Activated T-cell treated with anti-CD3 and anti-CD28 coated beads, Interleukin-2, amount 50 U/mL, for 4 hours (primary cell): ENCODE measurements at regions not wholly inside any gene's neighbourhood (a gene's known extent, or its start where the extent isn't known, plus 50 kb on each side); places are given as distances from the start of the nearest gene placed in this dataset.

Experiments used
- ATAC-seq, 2 donors: fragments of 200-7000 bp; cut with Tn5 transposase; one replicate each; pipeline ENCODE4 v1.10.0; 2021
- DNase-seq: peaks from one replicate; pipeline ENCODE4 v3.0.0-alpha.2; 2020
- H3K27me3 Mint-ChIP-seq: one replicate; pipeline ENCODE4 v1.8.0; 2021; ENCODE audit warnings: low read depth, mixed read lengths
- H3K36me3 Mint-ChIP-seq: one replicate; pipeline ENCODE4 v1.8.0; 2022; ENCODE audit warnings: mixed read lengths; ENCODE audit not compliant: insufficient read depth
- H3K4me1 Mint-ChIP-seq: one replicate; pipeline ENCODE4 v1.8.0; 2021; ENCODE audit warnings: low read depth, mixed read lengths
- H3K4me3 Mint-ChIP-seq: one replicate; pipeline ENCODE4 v1.8.0; 2021; ENCODE audit warnings: mild to moderate bottlenecking, moderate library complexity, mixed read lengths
- H3K9me3 Mint-ChIP-seq: one replicate; pipeline ENCODE4 v1.8.0; 2021; ENCODE audit warnings: mixed read lengths

DNA sequence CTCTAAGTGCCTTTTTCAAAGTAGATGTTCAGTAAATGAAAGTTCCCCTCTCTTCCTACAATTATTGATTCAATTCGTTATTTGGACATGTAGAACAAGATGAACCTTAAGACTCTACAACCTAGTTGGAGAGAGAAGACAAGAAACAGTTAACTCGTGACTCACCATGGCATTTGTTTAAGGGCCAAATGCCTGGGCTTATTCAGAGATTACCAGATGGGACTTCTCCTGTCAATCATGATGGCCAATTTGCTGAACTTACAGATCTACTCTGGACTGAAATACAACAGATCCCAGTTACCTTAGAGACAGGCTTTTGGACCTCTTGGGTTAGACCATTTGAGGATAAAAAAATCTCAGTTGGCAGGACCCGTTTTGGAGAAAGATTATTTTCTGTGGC is 93.5 kb downstream of the C1orf94 start:
- H3K4me3 Mint-ChIP-seq = no peak overlapping the region
- H3K9me3 Mint-ChIP-seq = no peaks in the 10 kb centered on the region
- no peak for ATAC-seq
- peaks cover 4% of the 10 kb centered on the region for H3K27me3 Mint-ChIP-seq
- H3K4me1 Mint-ChIP-seq = no peaks in the 10 kb centered on the region
- no peaks in the 10 kb centered on the region for H3K36me3 Mint-ChIP-seq
- DNase-seq = no peak

- no peak for DNase-seq
- no peaks in the 10 kb centered on the region for H3K36me3 Mint-ChIP-seq
- no peak for ATAC-seq
- H3K4me3 Mint-ChIP-seq = no peak overlapping the region
- no peaks in the 10 kb centered on the region for H3K4me1 Mint-ChIP-seq
- H3K9me3 Mint-ChIP-seq = no peaks in the 10 kb centered on the region
- peaks cover 4% of the 10 kb centered on the region for H3K27me3 Mint-ChIP-seq
Measured at GRCh38 chr1:34272152-34272551, 95.4 kb downstream of the C1orf94 start.

DNA sequence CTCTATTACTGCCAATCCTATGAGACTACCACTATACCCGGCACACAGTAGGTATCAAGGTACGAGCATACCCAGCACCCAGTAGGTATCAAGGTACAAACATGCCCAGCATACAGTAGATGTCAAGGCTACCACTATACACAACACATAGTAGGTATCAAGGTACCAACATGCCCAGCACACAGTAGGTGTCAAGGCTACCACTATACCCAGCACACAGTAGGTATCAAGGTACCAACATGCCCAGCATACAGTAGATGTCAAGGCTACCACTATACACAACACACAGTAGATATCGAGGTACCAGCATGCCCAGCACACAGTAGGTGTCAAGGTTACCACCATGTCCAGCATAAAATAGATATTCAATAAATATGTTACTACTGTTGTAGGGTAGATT is 98.4 kb downstream of the C1orf94 start:
- H3K4me1 Mint-ChIP-seq = no peaks in the 10 kb centered on the region
- H3K4me3 Mint-ChIP-seq = no peak overlapping the region
- DNase-seq (no peak), ATAC-seq (no peak)
- H3K27me3 Mint-ChIP-seq = peaks cover 2% of the 10 kb centered on the region
- no peaks in the 10 kb centered on the region for H3K9me3 Mint-ChIP-seq
- H3K36me3 Mint-ChIP-seq = no peaks in the 10 kb centered on the region

- no peaks in the 10 kb centered on the region for H3K36me3 Mint-ChIP-seq
Measured at GRCh38 chr1:34276606-34277005, 99.9 kb downstream of the C1orf94 start.

DNA sequence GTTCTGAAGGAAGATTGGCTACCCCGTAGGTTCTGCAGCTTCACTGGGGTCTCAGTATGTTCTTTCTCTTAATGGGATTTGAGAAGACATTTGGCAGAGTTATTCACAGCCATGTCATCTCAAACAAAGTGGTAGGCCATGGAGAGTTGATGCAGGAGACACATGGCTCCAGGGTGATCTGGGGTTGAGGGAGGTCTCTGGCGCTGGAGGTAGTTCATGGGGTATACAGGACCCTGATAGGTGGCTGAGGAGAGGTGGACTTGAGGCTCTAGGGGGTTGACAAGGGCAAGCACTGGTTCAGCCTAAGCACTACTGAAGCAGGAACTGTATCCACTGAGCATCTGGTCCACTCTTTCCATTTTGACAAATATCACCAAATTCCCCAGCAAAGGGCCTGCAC is 100.4 kb downstream of the C1orf94 start:
- peaks cover 2% of the 10 kb centered on the region for H3K27me3 Mint-ChIP-seq
- peaks cover 5% of the 10 kb centered on the region for H3K9me3 Mint-ChIP-seq
- DNase-seq = no peak
- no peak for ATAC-seq
- H3K36me3 Mint-ChIP-seq = no peaks in the 10 kb centered on the region
- no peaks in the 10 kb centered on the region for H3K4me1 Mint-ChIP-seq
- no peak overlapping the region for H3K4me3 Mint-ChIP-seq

More at GRCh38 chr1:34276606-34277005, 99.9 kb downstream of the C1orf94 start:
- Mint-ChIP-seq H3K4me3 (no peak overlapping the region), H3K27me3 (peaks cover 2% of the 10 kb centered on the region), H3K4me1 (no peaks in the 10 kb centered on the region), H3K9me3 (peaks cover 2% of the 10 kb centered on the region)
- ATAC-seq (no peak), DNase-seq (no peak)

- ATAC-seq (no peak), DNase-seq (no peak)
- peaks cover 5% of the 10 kb centered on the region for H3K9me3 Mint-ChIP-seq
- H3K27me3 Mint-ChIP-seq = peaks cover 2% of the 10 kb centered on the region
- no peaks in the 10 kb centered on the region for H3K36me3 Mint-ChIP-seq
- no peaks in the 10 kb centered on the region for H3K4me1 Mint-ChIP-seq
- H3K4me3 Mint-ChIP-seq = no peak overlapping the region
Measured at GRCh38 chr1:34278211-34278610, 101.5 kb downstream of the C1orf94 start.

DNA sequence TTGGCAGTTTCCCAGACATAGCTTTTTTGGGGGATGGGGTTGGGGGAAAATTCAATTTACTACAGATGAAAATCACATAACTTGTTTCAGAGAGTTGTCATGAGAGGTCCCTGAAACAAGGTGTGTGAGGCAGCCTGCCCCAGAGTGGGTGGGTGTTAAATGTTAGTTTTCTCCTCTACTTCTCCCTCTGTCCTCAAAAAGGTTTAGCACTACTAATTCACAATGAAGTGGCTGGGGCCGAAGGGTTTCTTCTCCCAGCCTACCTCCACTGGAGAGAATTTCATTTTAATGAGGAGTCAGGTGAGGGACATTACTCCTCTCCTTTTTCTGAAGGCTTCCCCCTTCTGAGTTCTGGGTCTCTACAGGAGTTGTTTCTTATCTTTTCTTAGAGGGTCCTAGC is 103.3 kb downstream of the C1orf94 start:
- no peaks in the 10 kb centered on the region for H3K4me1 Mint-ChIP-seq
- H3K9me3 Mint-ChIP-seq = peaks cover 5% of the 10 kb centered on the region
- H3K4me3 Mint-ChIP-seq = no peak overlapping the region
- H3K27me3 Mint-ChIP-seq = peaks cover 3% of the 10 kb centered on the region
- no peaks in the 10 kb centered on the region for H3K36me3 Mint-ChIP-seq
- no peak for DNase-seq
- no peak for ATAC-seq

DNA sequence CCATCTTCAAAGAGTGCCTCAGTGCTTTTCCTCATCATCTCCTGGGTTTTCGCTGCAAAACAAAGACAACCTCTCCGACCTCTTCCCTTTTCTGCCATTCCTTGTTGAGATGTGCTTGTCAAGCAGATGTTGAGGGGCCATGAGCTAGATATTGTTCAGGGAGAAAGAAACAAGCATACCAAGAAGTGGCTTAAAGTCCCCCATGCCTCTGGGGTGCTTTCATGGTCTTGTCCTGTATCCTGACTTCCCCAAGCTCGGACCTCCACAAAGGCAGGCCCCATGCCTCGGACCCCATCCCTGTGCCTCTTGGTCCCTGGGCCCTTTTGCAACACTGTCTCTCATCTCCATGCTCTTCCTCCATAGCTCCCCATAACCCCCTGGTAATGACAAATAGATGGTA is 103.8 kb downstream of the C1orf94 start:
- Mint-ChIP-seq H3K4me1 (no peaks in the 10 kb centered on the region), H3K4me3 (no peak overlapping the region), H3K36me3 (no peaks in the 10 kb centered on the region), H3K27me3 (peaks cover 3% of the 10 kb centered on the region), H3K9me3 (peaks cover 5% of the 10 kb centered on the region)
- ATAC-seq (no peak), DNase-seq (no peak)

DNA sequence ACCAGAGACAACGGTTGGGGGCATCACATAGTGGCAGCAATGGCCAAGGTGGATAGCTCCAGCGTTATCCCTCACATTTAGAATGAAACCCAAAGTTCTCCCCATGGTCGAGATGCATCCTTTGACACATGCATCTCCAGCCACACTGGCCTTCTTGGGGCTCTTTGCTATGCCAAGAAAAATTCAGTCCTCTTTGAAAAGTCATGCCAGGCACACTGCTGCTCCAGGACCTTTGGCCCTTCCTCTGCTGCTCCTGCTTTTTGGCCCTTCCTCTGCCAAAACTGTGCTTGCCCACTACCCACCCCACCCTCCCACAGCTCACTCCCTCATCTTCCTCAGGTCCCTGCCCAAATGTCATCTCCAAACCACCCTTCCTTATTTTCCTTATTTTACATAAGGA is 106.4 kb downstream of the C1orf94 start:
- DNase-seq (no peak), ATAC-seq (no peak)
- H3K27me3 Mint-ChIP-seq = peaks cover 3% of the 10 kb centered on the region
- H3K4me3 Mint-ChIP-seq = no peak overlapping the region
- no peaks in the 10 kb centered on the region for H3K36me3 Mint-ChIP-seq
- H3K9me3 Mint-ChIP-seq = peaks cover 5% of the 10 kb centered on the region
- no peaks in the 10 kb centered on the region for H3K4me1 Mint-ChIP-seq

- H3K4me1 Mint-ChIP-seq = no peaks in the 10 kb centered on the region
- H3K9me3 Mint-ChIP-seq = peaks cover 4% of the 10 kb centered on the region
- H3K36me3 Mint-ChIP-seq = no peaks in the 10 kb centered on the region
- no peak overlapping the region for H3K4me3 Mint-ChIP-seq
- H3K27me3 Mint-ChIP-seq = peaks cover 1% of the 10 kb centered on the region
- DNase-seq (no peak), ATAC-seq (no peak)
Measured at GRCh38 chr1:34286511-34286910, 109.8 kb downstream of the C1orf94 start.

DNA sequence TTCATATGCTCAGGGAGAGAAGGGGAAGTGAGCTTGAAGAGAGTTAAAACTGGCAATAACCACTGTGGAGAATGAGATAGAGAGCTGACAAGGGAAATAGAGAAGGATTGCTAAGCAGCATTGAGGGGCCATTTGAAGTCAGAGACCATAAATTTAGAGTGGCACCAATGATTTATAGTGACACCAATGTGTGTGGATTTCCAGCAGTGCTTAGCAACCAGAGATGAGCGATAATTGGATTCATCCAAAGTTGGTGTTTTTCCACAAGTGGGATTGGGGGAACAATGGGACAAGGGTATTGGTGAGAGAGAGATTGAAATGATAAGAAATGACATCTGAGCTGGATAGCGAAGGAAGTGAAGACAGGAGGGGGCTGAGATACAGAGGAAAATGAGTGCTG is 114.1 kb downstream of the C1orf94 start:
- ATAC-seq (no peak), DNase-seq (no peak)
- H3K4me3 Mint-ChIP-seq = no peak overlapping the region
- H3K9me3 Mint-ChIP-seq = no peaks in the 10 kb centered on the region
- no peaks in the 10 kb centered on the region for H3K4me1 Mint-ChIP-seq
- peaks cover 2% of the 10 kb centered on the region for H3K27me3 Mint-ChIP-seq
- no peaks in the 10 kb centered on the region for H3K36me3 Mint-ChIP-seq

- Mint-ChIP-seq H3K36me3 (no peaks in the 10 kb centered on the region), H3K9me3 (no peaks in the 10 kb centered on the region), H3K4me1 (no peaks in the 10 kb centered on the region), H3K4me3 (no peak overlapping the region), H3K27me3 (peaks cover 2% of the 10 kb centered on the region)
- ATAC-seq (no peak), DNase-seq (no peak)
Measured at GRCh38 chr1:34292472-34292871, 115.8 kb downstream of the C1orf94 start.

DNA sequence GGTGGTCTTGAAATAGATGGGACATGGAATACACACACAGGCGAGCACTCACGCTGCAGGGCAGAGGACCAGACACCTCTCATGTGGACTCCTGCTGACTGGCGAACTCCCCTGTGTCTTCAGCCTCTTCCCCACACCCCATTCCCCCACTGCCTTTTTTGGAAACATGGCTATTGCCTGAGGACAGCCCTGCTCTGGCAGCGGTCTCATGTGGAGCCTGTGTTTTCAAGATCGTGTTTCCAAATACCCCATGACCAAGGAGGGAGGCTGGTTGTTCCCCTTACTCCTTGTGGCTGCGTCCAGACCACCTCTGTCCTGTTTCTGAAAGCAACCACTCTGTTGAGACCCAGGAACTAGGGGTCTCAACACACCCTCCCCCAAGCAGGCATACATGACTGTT is 119.4 kb downstream of the C1orf94 start:
- peaks cover 2% of the 10 kb centered on the region for H3K27me3 Mint-ChIP-seq
- no peak overlapping the region for H3K4me3 Mint-ChIP-seq
- ATAC-seq (no peak), DNase-seq (no peak)
- H3K4me1 Mint-ChIP-seq = no peaks in the 10 kb centered on the region
- H3K36me3 Mint-ChIP-seq = no peaks in the 10 kb centered on the region
- no peaks in the 10 kb centered on the region for H3K9me3 Mint-ChIP-seq

DNA sequence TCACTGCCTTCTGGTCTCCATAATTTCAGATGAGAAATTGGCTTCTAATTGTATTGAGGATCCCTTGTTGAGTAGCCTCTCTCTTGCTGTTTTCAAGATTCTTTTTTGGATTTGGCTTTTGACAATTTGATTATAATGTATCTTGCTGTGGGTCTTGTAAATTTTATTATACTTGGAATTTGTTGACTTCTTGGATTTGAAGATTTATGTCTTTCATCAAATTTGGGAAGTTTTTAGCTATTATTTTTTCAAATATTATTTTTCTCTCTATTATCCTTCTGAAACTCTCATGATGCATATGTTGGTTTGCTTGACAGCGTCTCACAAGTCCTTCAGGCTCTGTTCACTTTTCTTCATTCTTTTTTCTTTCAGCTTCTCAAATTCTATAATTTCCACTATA is 126.1 kb downstream of the C1orf94 start:
- no peaks in the 10 kb centered on the region for H3K4me1 Mint-ChIP-seq
- DNase-seq (no peak), ATAC-seq (no peak)
- H3K4me3 Mint-ChIP-seq = no peak overlapping the region
- H3K27me3 Mint-ChIP-seq = peaks cover 10% of the 10 kb centered on the region
- peaks cover 17% of the 10 kb centered on the region for H3K9me3 Mint-ChIP-seq
- H3K36me3 Mint-ChIP-seq = no peaks in the 10 kb centered on the region

- Mint-ChIP-seq H3K4me1 (no peaks in the 10 kb centered on the region), H3K9me3 (peaks cover 17% of the 10 kb centered on the region), H3K4me3 (no peak overlapping the region), H3K27me3 (peaks cover 10% of the 10 kb centered on the region), H3K36me3 (no peaks in the 10 kb centered on the region)
- no peak for ATAC-seq
- no peak for DNase-seq
Measured at GRCh38 chr1:34303218-34303617, 126.5 kb downstream of the C1orf94 start.

- Mint-ChIP-seq H3K9me3 (peaks cover 22% of the 10 kb centered on the region), H3K36me3 (no peaks in the 10 kb centered on the region), H3K4me3 (no peak overlapping the region), H3K27me3 (peaks cover 10% of the 10 kb centered on the region), H3K4me1 (no peaks in the 10 kb centered on the region)
- DNase-seq (no peak), ATAC-seq (no peak)
Measured at GRCh38 chr1:34306568-34306967, 129.9 kb downstream of the C1orf94 start.
